Esophagus squamous epithelium (tissue), 5 donors: ENCODE measurements at regions not wholly inside any gene's neighbourhood (a gene's known extent, or its start where the extent isn't known, plus 50 kb on each side); places are given as distances from the start of the nearest gene placed in this dataset.
"Not testable (repeated sequence)": the region's sequence is repeated elsewhere in the genome, so short reads cannot be mapped to it uniquely, and the experiment has no call there.

Experiments used
- DNase-seq: peaks from one replicate; lab custom pipeline; 2025; lab: John Stamatoyannopoulos, UW
- H3K27ac ChIP-seq, 4 donors: fragments of 200-600 bp; sonication (generic); one replicate each; pipeline ENCODE4 v1.5.1; 2016 to 2019; ENCODE audit warnings: mild to moderate bottlenecking in 1 of 4
- H3K27me3 ChIP-seq, 4 donors: fragments of 200-600 bp; sonication (generic); 1 replicate in 3 of 4; 2 replicates in 1 of 4; pipeline versions ENCODE4 v1.5.1 to v1.6.0; 2017 to 2021; ENCODE audit warnings: antibody characterized with exemption in 1 of 4
- H3K36me3 ChIP-seq, 3 donors: fragments of 200-600 bp; sonication (generic); one replicate each; pipeline ENCODE4 v1.5.1; 2016 to 2019
- H3K4me1 ChIP-seq, 3 donors: fragments of 200-600 bp; sonication (generic); one replicate each; pipeline ENCODE4 v1.5.1; 2017 to 2019
- H3K4me3 ChIP-seq, 4 donors: fragments of 200-600 bp; sonication (generic); 1 replicate in 3 of 4; 2 replicates in 1 of 4; pipeline ENCODE4 v1.5.1; 2016 to 2019; ENCODE audit warnings: mild to moderate bottlenecking in 2 of 4, moderate library complexity in 1 of 4
- H3K9me3 ChIP-seq, 3 donors: fragments of 200-600 bp; sonication (generic); one replicate each; pipeline ENCODE4 v1.5.1; 2016 to 2019
- POLR2A ChIP-seq, 4 donors: fragments of 450-650 bp; IDR thresholded peaks; one replicate each; pipeline ENCODE4 v1.6.1; 2017; ENCODE audit warnings: antibody characterized with exemption in 4 of 4, mild to moderate bottlenecking in 4 of 4, moderate library complexity in 3 of 4
- WGBS, 2 donors: methylation state at CpG; one replicate each; pipeline ENCODE4 v1.1.5; 2018; 5-methylcytosine and 5-hydroxymethylcytosine counted together
- intact Hi-C: fragments of 100-400 bp; cut with DNase I; formaldehyde crosslinking; loops from one replicate; pipeline ENCODE4 v1.15.0; 2022
- TF ChIP-seq, protein P1 (sequence below), 6 experiments: fragments of 450-650 bp in 4 of 6; fragments of 200-600 bp in 2 of 6; sonication (generic) in 2 of 6; IDR thresholded peaks; one replicate each; pipeline ENCODE4 v1.5.1; 2016 to 2019; ENCODE audit warnings: antibody characterized with exemption in 6 of 6, mild to moderate bottlenecking in 4 of 6, moderate library complexity in 4 of 6
- donor health status: DM: yes; HTN: yes; CAD: no.

DNA sequence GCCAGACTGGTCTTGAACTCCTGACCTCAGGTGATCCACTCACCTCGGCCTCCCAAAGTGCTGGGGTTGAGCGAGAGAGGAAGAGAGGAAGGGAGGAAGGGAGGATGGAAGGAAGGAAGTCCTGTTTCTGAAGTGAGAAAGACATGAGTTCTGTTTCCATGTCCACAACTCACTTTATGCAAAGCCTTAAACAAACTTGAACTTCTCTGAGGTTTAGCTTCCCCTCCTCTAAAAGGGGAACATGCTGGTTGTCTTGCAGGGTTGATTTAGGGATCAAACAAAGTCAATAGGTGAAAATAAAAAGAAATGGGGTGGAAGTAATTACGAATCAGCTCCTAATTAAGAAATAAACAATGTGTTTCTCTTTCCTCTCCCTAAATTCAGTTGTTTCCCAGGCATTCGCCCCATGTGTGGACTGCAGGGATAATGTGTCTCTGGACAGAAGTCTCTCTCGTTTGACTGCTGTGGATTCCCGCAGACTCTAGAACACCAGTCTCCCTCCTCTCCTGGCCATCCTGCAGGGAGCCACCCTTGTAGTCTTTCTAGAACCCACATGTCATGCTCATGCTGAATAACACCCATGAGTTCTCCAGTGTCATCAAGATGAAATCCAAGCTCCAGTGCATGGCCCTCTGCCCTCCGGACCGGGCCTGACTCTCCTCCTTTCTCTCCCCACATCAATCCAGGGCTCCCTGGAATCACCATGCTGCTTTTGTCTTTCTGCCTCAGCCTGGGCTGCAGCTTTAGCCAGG is 229.3 kb upstream of the TRIB2 start:
- no peaks in the 10 kb centered on the region for H3K9me3 ChIP-seq
- intact Hi-C loops, result no loop called here
- H3K36me3 ChIP-seq, result no peaks in the 10 kb centered on the region
- no peak for TF ChIP-seq POLR2A (IDR thresholded peaks at IDR 0.05)
- TF ChIP-seq, protein P1, sequence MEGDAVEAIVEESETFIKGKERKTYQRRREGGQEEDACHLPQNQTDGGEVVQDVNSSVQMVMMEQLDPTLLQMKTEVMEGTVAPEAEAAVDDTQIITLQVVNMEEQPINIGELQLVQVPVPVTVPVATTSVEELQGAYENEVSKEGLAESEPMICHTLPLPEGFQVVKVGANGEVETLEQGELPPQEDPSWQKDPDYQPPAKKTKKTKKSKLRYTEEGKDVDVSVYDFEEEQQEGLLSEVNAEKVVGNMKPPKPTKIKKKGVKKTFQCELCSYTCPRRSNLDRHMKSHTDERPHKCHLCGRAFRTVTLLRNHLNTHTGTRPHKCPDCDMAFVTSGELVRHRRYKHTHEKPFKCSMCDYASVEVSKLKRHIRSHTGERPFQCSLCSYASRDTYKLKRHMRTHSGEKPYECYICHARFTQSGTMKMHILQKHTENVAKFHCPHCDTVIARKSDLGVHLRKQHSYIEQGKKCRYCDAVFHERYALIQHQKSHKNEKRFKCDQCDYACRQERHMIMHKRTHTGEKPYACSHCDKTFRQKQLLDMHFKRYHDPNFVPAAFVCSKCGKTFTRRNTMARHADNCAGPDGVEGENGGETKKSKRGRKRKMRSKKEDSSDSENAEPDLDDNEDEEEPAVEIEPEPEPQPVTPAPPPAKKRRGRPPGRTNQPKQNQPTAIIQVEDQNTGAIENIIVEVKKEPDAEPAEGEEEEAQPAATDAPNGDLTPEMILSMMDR (IDR thresholded peaks at IDR 0.05), result no peak
- 88 to 93% methylated on average over 6 to 8 of the region's 8 CpGs for WGBS, 2 donors
- no peak for DNase-seq
- no peaks in the 10 kb centered on the region for H3K27me3 ChIP-seq
- no peak overlapping the region for H3K4me3 ChIP-seq
- H3K27ac ChIP-seq, result no peak overlapping the region
- peaks cover 8 to 20% (median 20%) of the 10 kb centered on the region in 3 donors for H3K4me1 ChIP-seq

DNA sequence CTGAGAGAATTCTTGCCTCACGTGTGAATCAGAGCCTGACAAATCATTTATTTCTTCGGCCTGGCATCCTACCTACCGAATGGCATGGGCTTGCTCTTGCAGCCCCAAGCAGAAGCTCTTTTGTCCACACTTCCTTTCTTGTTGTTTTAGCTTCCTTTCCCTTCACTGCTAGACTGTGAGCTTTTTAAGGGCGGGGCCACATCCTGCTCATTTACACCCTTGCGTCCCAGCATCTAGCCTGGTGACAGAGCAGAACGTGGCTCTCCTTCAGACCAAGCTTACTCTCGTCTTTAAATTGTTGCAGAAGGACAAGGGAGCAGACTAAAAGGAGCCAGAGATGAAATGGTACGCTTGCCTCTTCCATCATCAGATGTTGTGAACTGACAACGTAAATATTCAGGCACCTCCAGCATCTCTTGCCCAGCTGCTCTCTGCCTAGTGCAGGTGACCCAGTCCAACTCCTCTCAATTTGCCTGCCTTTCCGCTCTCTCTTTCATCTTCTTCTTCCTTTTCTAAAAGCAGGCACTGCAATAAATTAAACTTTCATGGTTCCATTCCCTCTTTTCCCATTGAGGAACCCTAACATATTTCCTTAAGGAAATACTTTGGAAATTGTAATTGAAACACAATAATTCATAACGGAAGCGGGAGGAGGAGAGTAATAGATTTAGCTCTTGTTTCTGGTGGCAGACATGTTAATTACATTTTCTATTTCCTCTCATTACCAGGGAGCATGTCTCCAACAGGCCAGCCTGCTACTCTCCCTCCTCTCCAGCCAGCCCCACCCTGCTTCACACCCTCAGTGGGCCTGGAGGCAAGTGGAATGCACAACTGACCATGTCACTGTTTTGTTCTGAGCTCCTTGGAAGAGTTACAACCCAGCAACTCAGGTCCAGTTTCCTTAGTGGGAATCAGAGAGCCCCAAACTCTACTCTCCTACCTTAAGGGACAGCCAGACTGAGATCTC is 228.1 kb upstream of the TRIB2 start:
- H3K27me3 ChIP-seq, result no peaks in the 10 kb centered on the region
- no peak for DNase-seq
- no peaks in the 10 kb centered on the region for H3K36me3 ChIP-seq
- TF ChIP-seq POLR2A (IDR thresholded peaks at IDR 0.05), result no peak
- TF ChIP-seq, protein P1 (IDR thresholded peaks at IDR 0.05), result no peak
- intact Hi-C loops, result no loop called here
- H3K4me3 ChIP-seq, result no peak overlapping the region
- H3K27ac ChIP-seq, result no peak overlapping the region
- 39 to 52% methylated on average over 12 of the region's 12 CpGs for WGBS, 2 donors
- H3K9me3 ChIP-seq, result no peaks in the 10 kb centered on the region
- peaks cover 8 to 20% (median 20%) of the 10 kb centered on the region in 3 donors for H3K4me1 ChIP-seq

DNA sequence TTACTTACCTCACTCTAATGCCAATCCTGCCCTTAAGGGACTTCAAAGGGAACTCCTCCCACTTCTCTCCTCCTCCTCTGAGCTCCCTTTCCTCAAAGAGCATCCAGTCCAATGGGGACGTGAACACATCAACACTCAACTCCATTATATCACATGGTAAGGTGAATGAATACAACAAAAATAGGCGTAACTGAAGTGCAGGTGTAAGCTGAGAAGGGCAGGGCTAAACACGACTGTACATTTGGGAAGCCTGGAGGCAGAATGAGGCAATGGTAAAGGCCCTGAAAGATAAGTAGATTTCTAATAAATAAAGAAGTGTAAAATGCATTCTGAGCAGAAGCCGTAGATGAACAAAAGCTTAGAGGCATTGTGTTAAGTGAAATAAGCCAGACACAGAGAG is 226.1 kb upstream of the TRIB2 start:
- H3K27me3 ChIP-seq, result no peaks in the 10 kb centered on the region
- WGBS, 2 donors, result 53 to 58% methylated on average over 4 of the region's 4 CpGs
- no peaks in the 10 kb centered on the region for H3K9me3 ChIP-seq
- peaks cover 8 to 20% (median 20%) of the 10 kb centered on the region in 3 donors for H3K4me1 ChIP-seq
- no peak overlapping the region for H3K27ac ChIP-seq
- no peak overlapping the region for H3K4me3 ChIP-seq
- no peak for TF ChIP-seq POLR2A (IDR thresholded peaks at IDR 0.05)
- TF ChIP-seq, protein P1 (IDR thresholded peaks at IDR 0.05), result no peak
- no peaks in the 10 kb centered on the region for H3K36me3 ChIP-seq
- intact Hi-C loops, result no loop called here
- DNase-seq, result no peak

DNA sequence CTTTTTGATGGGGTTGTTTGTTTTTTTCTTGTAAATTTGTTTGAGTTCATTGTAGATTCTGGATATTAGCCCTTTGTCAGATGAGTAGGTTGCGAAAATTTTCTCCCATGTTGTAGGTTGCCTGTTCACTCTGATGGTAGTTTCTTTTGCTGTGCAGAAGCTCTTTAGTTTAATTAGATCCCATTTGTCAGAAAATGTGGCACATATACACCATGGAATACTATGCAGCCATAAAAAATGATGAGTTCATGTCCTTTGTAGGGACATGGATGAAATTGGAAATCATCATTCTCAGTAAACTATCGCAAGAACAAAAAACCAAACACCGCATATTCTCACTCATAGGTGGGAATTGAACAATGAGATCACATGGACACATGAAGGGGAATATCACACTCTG is 224.4 kb upstream of the TRIB2 start:
- H3K4me1 ChIP-seq, H3K27me3 ChIP-seq, DNase-seq, H3K4me3 ChIP-seq, H3K36me3 ChIP-seq, H3K27ac ChIP-seq, H3K9me3 ChIP-seq, intact Hi-C loops: not testable (repeated sequence)
- no CpG with 5 or more reads among the region's 3 CpGs for WGBS, 2 donors

DNA sequence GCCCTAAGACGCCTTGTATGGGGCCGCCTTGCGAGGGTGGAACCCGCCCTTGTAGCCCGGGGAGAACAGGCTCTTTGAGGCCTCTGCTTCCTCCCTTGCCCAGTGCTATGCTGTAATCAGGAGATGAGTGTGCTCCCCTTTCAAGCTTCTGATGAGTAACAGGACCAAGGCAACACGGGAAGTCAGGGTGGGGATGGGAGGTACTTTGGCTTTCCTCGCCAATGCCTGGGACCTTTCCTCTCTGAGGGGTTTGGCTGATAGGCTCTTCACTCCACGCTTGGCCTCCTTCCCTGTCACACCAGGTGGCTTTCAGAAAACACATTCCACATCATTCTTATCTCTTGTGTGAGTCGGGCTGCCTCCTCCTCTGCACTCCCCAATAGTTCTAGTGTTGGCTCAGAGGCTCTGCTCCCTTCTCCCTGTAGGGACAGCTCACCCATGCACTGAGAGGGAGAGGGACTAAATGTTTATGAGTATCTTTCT is 223.7 kb upstream of the TRIB2 start:
- Histone ChIP-seq H3K36me3 (no peaks in the 10 kb centered on the region), H3K27ac (no peak overlapping the region), H3K9me3 (no peaks in the 10 kb centered on the region), H3K27me3 (no peaks in the 10 kb centered on the region), H3K4me1 (peaks cover 0 to 2% (median 0%) of the 10 kb centered on the region in 3 donors), H3K4me3 (no peak overlapping the region)
- WGBS, 2 donors, result 55 to 61% methylated on average over 8 to 9 of the region's 9 CpGs
- intact Hi-C loops, result no loop called here
- no peak for DNase-seq
- no peak for TF ChIP-seq POLR2A (IDR thresholded peaks at IDR 0.05)
- TF ChIP-seq, protein P1 (IDR thresholded peaks at IDR 0.05), result no peak
